Upper lobe of left lung (tissue), 6 donors: ENCODE measurements at regions not wholly inside any gene's neighbourhood (a gene's known extent, or its start where the extent isn't known, plus 50 kb on each side); places are given as distances from the start of the nearest gene placed in this dataset.
A peak's percentile ranks its signal among the peaks of the same experiment; 100 is the strongest.

Experiments
- ATAC-seq, 2 donors: fragments of 200-7000 bp; cut with Tn5 transposase; one replicate each; pipeline ENCODE4 v1.9.1; 2022; ENCODE audit warnings: mild to moderate bottlenecking in 2 of 2, moderate library complexity in 2 of 2; ENCODE audit not compliant: low FRiP score in 2 of 2
- DNase-seq, 2 donors: peaks; one replicate each; pipeline ENCODE4 v3.0.0-alpha.2; 2019 to 2020
- H3K27ac ChIP-seq, 4 donors: fragments of 200-600 bp; sonication (generic); one replicate each; pipeline ENCODE4 v1.5.1; 2016 to 2019
- H3K27me3 ChIP-seq, 4 donors: fragments of 200-600 bp; sonication (generic); one replicate each; pipeline ENCODE4 v1.5.1; 2017 to 2019
- H3K36me3 ChIP-seq, 4 donors: fragments of 200-600 bp; sonication (generic); one replicate each; pipeline ENCODE4 v1.5.1; 2016 to 2019
- H3K4me1 ChIP-seq, 4 donors: fragments of 200-600 bp; sonication (generic); one replicate each; pipeline ENCODE4 v1.5.1; 2018 to 2019
- H3K4me3 ChIP-seq, 4 donors: fragments of 200-600 bp; sonication (generic); one replicate each; pipeline ENCODE4 v1.5.1; 2017 to 2019; ENCODE audit warnings: mild to moderate bottlenecking in 2 of 4, moderate library complexity in 1 of 4
- H3K9me3 ChIP-seq, 4 donors: fragments of 200-600 bp; sonication (generic); one replicate each; pipeline ENCODE4 v1.5.1; 2018 to 2019
- EP300 ChIP-seq, 4 donors: sonication (generic); formaldehyde crosslinking; IDR thresholded peaks; one replicate each; pipeline ENCODE4 v1.5.1; 2017; ENCODE audit warnings: antibody characterized with exemption in 4 of 4, control low read depth in 2 of 4
- POLR2A ChIP-seq, 4 donors: fragments of 450-650 bp; IDR thresholded peaks; one replicate each; pipeline ENCODE4 v1.5.1; 2016 to 2017; ENCODE audit warnings: antibody characterized with exemption in 4 of 4, mild to moderate bottlenecking in 2 of 4
- POLR2AphosphoS5 ChIP-seq, 2 donors: sonication (generic); formaldehyde crosslinking; IDR thresholded peaks; one replicate each; pipeline ENCODE4 v1.5.1; 2017; ENCODE audit warnings: antibody characterized with exemption in 2 of 2
- WGBS, 2 donors: methylation state at CpG; one replicate each; pipeline ENCODE4 v1.1.5; 2017 to 2018; 5-methylcytosine and 5-hydroxymethylcytosine counted together
- TF ChIP-seq, protein P1 (sequence below), 6 experiments: fragments of 450-650 bp in 4 of 6; fragments of 200-600 bp in 2 of 6; sonication (generic) in 2 of 6; IDR thresholded peaks; one replicate each; pipeline ENCODE4 v1.5.1; 2016 to 2019; ENCODE audit warnings: antibody characterized with exemption in 6 of 6
- donor health status: DM: no; HTN: no; CAD: no; lungs with moderate emphysema.
- donor health status: DM: no; HTN: yes; CAD: no; lungs with severe emphysema.

GRCh38 chr11:22567759-22568158, 57.9 kb downstream of the FANCF start:
- DNase-seq (no peak), ATAC-seq (peak; percentile 19 to 55)
- 78 to 100% methylated on average over 1 of the region's 1 CpG for WGBS, 2 donors

DNA sequence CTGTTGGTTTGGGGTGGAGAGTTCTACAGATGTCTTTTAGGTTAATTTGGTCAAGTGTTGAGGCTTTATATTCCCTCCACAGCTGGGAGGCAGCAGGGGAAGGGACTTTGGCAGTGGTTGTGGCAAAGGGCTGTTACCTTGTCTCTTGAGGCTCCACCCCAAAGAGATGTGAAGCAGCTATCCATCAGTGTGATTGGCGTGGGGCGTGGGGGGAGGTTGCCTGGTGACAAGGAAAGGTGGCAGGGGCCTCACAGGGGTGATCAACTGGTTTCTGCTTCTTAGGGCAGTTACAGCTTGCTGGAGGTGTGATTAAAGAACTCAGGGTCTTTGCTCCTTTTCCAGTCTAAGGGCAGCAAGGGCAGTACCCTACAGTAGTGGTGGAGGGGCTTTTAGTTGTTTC, 59.3 kb downstream of the FANCF start:
- DNase-seq (no peak), ATAC-seq (no peak)
- no peak for TF ChIP-seq POLR2A (IDR thresholded peaks at IDR 0.05)
- TF ChIP-seq, protein P1, sequence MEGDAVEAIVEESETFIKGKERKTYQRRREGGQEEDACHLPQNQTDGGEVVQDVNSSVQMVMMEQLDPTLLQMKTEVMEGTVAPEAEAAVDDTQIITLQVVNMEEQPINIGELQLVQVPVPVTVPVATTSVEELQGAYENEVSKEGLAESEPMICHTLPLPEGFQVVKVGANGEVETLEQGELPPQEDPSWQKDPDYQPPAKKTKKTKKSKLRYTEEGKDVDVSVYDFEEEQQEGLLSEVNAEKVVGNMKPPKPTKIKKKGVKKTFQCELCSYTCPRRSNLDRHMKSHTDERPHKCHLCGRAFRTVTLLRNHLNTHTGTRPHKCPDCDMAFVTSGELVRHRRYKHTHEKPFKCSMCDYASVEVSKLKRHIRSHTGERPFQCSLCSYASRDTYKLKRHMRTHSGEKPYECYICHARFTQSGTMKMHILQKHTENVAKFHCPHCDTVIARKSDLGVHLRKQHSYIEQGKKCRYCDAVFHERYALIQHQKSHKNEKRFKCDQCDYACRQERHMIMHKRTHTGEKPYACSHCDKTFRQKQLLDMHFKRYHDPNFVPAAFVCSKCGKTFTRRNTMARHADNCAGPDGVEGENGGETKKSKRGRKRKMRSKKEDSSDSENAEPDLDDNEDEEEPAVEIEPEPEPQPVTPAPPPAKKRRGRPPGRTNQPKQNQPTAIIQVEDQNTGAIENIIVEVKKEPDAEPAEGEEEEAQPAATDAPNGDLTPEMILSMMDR (IDR thresholded peaks at IDR 0.05): no peak
- TF ChIP-seq EP300 (IDR thresholded peaks at IDR 0.05): no peak
- TF ChIP-seq POLR2AphosphoS5 (IDR thresholded peaks at IDR 0.05): no peak
- Histone ChIP-seq H3K27ac (no peak overlapping the region), H3K36me3 (no peaks in the 10 kb centered on the region), H3K4me3 (no peak overlapping the region), H3K9me3 (no peaks in the 10 kb centered on the region), H3K4me1 (no peaks in the 10 kb centered on the region), H3K27me3 (no peaks in the 10 kb centered on the region)
- WGBS, 2 donors: 63 to 69% methylated on average over 2 of the region's 2 CpGs

More at GRCh38 chr11:22567759-22568158, 57.9 kb downstream of the FANCF start:
- no peaks in the 10 kb centered on the region for H3K9me3 ChIP-seq
- no peak overlapping the region for H3K27ac ChIP-seq
- H3K4me1 ChIP-seq: no peaks in the 10 kb centered on the region
- no peaks in the 10 kb centered on the region for H3K36me3 ChIP-seq
- H3K4me3 ChIP-seq: no peak overlapping the region
- TF ChIP-seq POLR2A (IDR thresholded peaks at IDR 0.05) (no peak), EP300 (IDR thresholded peaks at IDR 0.05) (no peak), POLR2AphosphoS5 (IDR thresholded peaks at IDR 0.05) (no peak)
- TF ChIP-seq, protein P1 (IDR thresholded peaks at IDR 0.05): no peak
- no peaks in the 10 kb centered on the region for H3K27me3 ChIP-seq

DNA sequence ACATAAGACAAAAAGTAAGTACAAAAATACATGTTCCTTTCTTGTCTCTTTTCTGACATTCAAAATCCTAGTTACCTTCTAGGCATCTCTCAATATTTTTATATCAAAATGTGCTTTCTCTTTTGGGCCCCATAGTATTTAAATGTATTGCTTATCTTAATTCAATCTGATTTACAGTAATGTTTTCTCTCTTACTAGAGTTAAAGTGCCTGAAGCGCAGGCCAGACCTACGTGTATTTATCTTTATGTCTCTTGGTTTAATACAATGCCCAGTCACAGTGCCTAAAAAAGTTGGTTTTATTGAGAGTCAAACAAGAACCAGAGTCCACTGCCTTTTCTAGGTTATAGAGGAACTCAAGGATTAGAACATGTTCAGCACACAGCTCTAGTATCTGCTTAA, 64.3 kb downstream of the FANCF start:
- Histone ChIP-seq H3K9me3 (no peaks in the 10 kb centered on the region), H3K27ac (no peak overlapping the region), H3K36me3 (no peaks in the 10 kb centered on the region), H3K4me1 (no peaks in the 10 kb centered on the region), H3K27me3 (no peaks in the 10 kb centered on the region), H3K4me3 (no peak overlapping the region)
- TF ChIP-seq EP300 (IDR thresholded peaks at IDR 0.05) (no peak), POLR2AphosphoS5 (IDR thresholded peaks at IDR 0.05) (no peak), POLR2A (IDR thresholded peaks at IDR 0.05) (no peak)
- TF ChIP-seq, protein P1 (IDR thresholded peaks at IDR 0.05): no peak
- WGBS, 2 donors: 32 to 85% methylated on average over 2 of the region's 2 CpGs
- no peak for DNase-seq
- ATAC-seq: no peak

GRCh38 chr11:22559416-22559815, 66.2 kb downstream of the FANCF start:
- no peaks in the 10 kb centered on the region for H3K36me3 ChIP-seq
- 71% methylated on average over 2 of the region's 2 CpGs for WGBS, 2 donors
- ATAC-seq: no peak

DNA sequence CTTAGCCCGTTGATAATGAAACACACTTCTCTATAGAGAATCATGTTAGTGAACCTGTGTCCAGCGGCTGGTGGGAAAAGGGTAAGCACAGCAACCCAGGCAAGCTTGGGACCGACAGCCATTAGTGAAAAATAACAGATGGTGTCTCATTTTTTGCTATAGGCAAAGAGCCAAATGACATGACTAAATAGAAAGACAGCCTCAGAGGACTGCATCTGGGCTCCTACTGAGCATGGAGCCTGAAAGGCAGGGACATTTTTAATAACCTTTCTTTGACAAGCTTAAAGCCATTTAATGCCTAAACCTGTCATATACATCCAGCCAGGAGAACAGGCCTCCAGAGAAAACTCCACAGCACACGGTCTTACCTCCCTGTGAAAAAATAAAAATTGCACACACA, 67.0 kb downstream of the FANCF start:
- WGBS, 2 donors: 58 to 70% methylated on average over 4 of the region's 4 CpGs
- Histone ChIP-seq H3K27ac (no peak overlapping the region), H3K36me3 (no peaks in the 10 kb centered on the region)

More at GRCh38 chr11:22559416-22559815, 66.2 kb downstream of the FANCF start:
- Histone ChIP-seq H3K27ac (no peak overlapping the region), H3K4me3 (no peak overlapping the region), H3K27me3 (no peaks in the 10 kb centered on the region), H3K4me1 (no peaks in the 10 kb centered on the region), H3K9me3 (no peaks in the 10 kb centered on the region)
- no peak for DNase-seq
- TF ChIP-seq POLR2A (IDR thresholded peaks at IDR 0.05) (no peak), EP300 (IDR thresholded peaks at IDR 0.05) (no peak), POLR2AphosphoS5 (IDR thresholded peaks at IDR 0.05) (no peak)
- TF ChIP-seq, protein P1 (IDR thresholded peaks at IDR 0.05): no peak

More for the DNA sequence above, 67.0 kb downstream of the FANCF start:
- H3K4me1 ChIP-seq: no peaks in the 10 kb centered on the region
- TF ChIP-seq POLR2A (IDR thresholded peaks at IDR 0.05): no peak
- TF ChIP-seq, protein P1 (IDR thresholded peaks at IDR 0.05): no peak
- no peak for TF ChIP-seq EP300 (IDR thresholded peaks at IDR 0.05)
- no peak for TF ChIP-seq POLR2AphosphoS5 (IDR thresholded peaks at IDR 0.05)
- H3K4me3 ChIP-seq: no peak overlapping the region
- DNase-seq: no peak
- H3K9me3 ChIP-seq: no peaks in the 10 kb centered on the region
- ATAC-seq: no peak
- H3K27me3 ChIP-seq: no peaks in the 10 kb centered on the region
